K562 (cell line): ENCODE measurements at regions not wholly inside any gene's neighbourhood (a gene's known extent, or its start where the extent isn't known, plus 50 kb on each side); places are given as distances from the start of the nearest gene placed in this dataset.

ENCODE experiments used
- ATAC-seq: fragments of 200-7000 bp; cut with Tn5 transposase; 3 replicates; pipeline ENCODE4 v1.9.1; 2020; ENCODE audit warnings: moderate library complexity
- BruUV-seq: library from RNA; stranded (reverse); fragments of 400-500 nt; replicated peaks from 2 replicates; lab custom pipeline; 2021; lab: Mats Ljungman, UMichigan
- CTCF ChIA-PET: fragments of 300-600 bp; formaldehyde crosslinking; extraction: SDS; loops from one replicate; lab custom pipeline; 2021; ENCODE audit warnings: low intra/inter-chr PET ratio; lab: Yijun Ruan, JAX
- POLR2A ChIA-PET: fragments of 300-600, 350-650 bp; sonication (Branson Sonifier 250); formaldehyde crosslinking; extraction: SDS; loops from one replicate; lab custom pipeline; 2021; ENCODE audit warnings: antibody characterized with exemption, inconsistent platforms; lab: Yijun Ruan, JAX
- DNase-seq, 4 experiments: peaks; one replicate each; pipeline versions ENCODE4 v3.0.0 to v3.0.0-alpha.2; 2011 to 2018; ENCODE audit warnings: low spot score in 3 of 4, mixed read lengths in 3 of 4; ENCODE audit errors: extremely low read depth in 1 of 4
- FAIRE-seq: peaks from 2 replicates; lab custom pipeline; 2011; peaks lifted over from hg19 to GRCh38; lab: Jason Lieb, UNC
- H2AFZ ChIP-seq: 2 replicates; pipeline ENCODE4 v1.6.0; 2011; ENCODE audit warnings: low read depth, low read length, control low read depth, inconsistent platforms
- H3K27ac ChIP-seq: fragments of 200-600 bp; 3 replicates; pipeline ENCODE4 v1.8.0; 2011; ENCODE audit warnings: low read depth, mild to moderate bottlenecking, control low read depth, inconsistent platforms, low read length, moderate library complexity, mixed read lengths; ENCODE audit errors: extremely low read depth
- H3K27me3 ChIP-seq, 2 experiments: fragments of 300-600 bp in 1 of 2; 2 replicates in 1 of 2; 3 replicates in 1 of 2; pipeline versions ENCODE4 v1.6.0 to v1.8.0; 2011; ENCODE audit warnings: inconsistent platforms in 2 of 2, low read length in 2 of 2, mild to moderate bottlenecking in 1 of 2, mixed read lengths in 1 of 2, moderate library complexity in 1 of 2; ENCODE audit not compliant: control insufficient read depth in 2 of 2, insufficient read depth in 2 of 2
- H3K36me3 ChIP-seq: fragments of 300-600 bp; 3 replicates; pipeline ENCODE4 v1.8.0; 2011; ENCODE audit warnings: mild to moderate bottlenecking, low read length, inconsistent platforms; ENCODE audit not compliant: control insufficient read depth, insufficient read depth
- H3K4me1 ChIP-seq, 2 experiments: fragments of 200-600 bp in 1 of 2; replicated peaks in 1 of 2; 2 replicates in 1 of 2; 3 replicates in 1 of 2; pipeline versions ENCODE4 v1.5.1 to v1.8.0; 2011; ENCODE audit warnings: inconsistent platforms in 2 of 2, low read length in 2 of 2, mild to moderate bottlenecking in 1 of 2, mixed read lengths in 1 of 2, moderate library complexity in 1 of 2; ENCODE audit not compliant: control insufficient read depth in 2 of 2, insufficient read depth in 2 of 2
- H3K4me2 ChIP-seq: 2 replicates; pipeline ENCODE4 v1.6.1; 2011; ENCODE audit warnings: low read length, control low read depth, inconsistent platforms, mixed read lengths; ENCODE audit not compliant: insufficient read depth
- H3K4me3 ChIP-seq: fragments of 200-600 bp; sonication (generic), shearing (Covaris generic); 2 replicates; pipeline ENCODE4 v1.5.1; 2016; ENCODE audit warnings: control low read depth, inconsistent platforms
- H3K79me2 ChIP-seq: fragments of 200-600 bp; 3 replicates; pipeline ENCODE4 v1.8.0; 2011; ENCODE audit warnings: low read length, inconsistent platforms; ENCODE audit not compliant: control insufficient read depth, insufficient read depth
- H3K9ac ChIP-seq, 2 experiments: 2 replicates each; pipeline versions ENCODE4 v1.6.0 to v1.6.1; 2011; ENCODE audit warnings: low read depth in 2 of 2, low read length in 2 of 2, control low read depth in 1 of 2, inconsistent platforms in 1 of 2, mild to moderate bottlenecking in 1 of 2, mixed read lengths in 1 of 2; ENCODE audit not compliant: insufficient read depth in 1 of 2
- H3K9me1 ChIP-seq: one replicate; pipeline ENCODE4 v1.6.0; 2011; ENCODE audit warnings: inconsistent platforms, mild to moderate bottlenecking, low read length, moderate library complexity; ENCODE audit not compliant: control insufficient read depth, insufficient read depth
- H3K9me3 ChIP-seq: replicated peaks from 2 replicates; pipeline ENCODE4 v1.5.1; 2011; ENCODE audit warnings: low read depth, low read length, inconsistent platforms; ENCODE audit not compliant: control insufficient read depth, insufficient read depth
- H4K20me1 ChIP-seq: replicated peaks from 2 replicates; pipeline ENCODE4 v1.6.1; 2011; ENCODE audit warnings: low read length, inconsistent platforms, mixed read lengths; ENCODE audit not compliant: control insufficient read depth, insufficient read depth
- BRD4 ChIP-seq: fragments of 200-600 bp; sonication (generic); IDR thresholded peaks from 2 replicates; pipeline ENCODE4 v1.6.1; 2017; ENCODE audit warnings: inconsistent platforms
- CHD2 ChIP-seq: IDR thresholded peaks from 2 replicates; pipeline ENCODE4 v1.6.1; 2011; ENCODE audit warnings: low read depth, low read length
- ELK3 ChIP-seq: fragments of 450-650 bp; formaldehyde crosslinking; IDR thresholded peaks from 2 replicates; pipeline ENCODE4 v1.4.0; 2020; ENCODE audit warnings: mild to moderate bottlenecking
- FIP1L1 ChIP-seq: fragments of 200-400 bp; formaldehyde crosslinking; IDR thresholded peaks from 2 replicates; pipeline ENCODE4 v1.6.1; 2018; ENCODE audit warnings: mild to moderate bottlenecking, low read depth, low read length; ENCODE audit not compliant: poor library complexity, severe bottlenecking
- MCM2 ChIP-seq: fragments of 450-650 bp; IDR thresholded peaks from 2 replicates; pipeline ENCODE4 v1.6.1; 2017; ENCODE audit warnings: low read depth, mild to moderate bottlenecking
- MCM3 ChIP-seq: fragments of 450-650 bp; IDR thresholded peaks from 2 replicates; pipeline ENCODE4 v1.6.1; 2016
- MCM7 ChIP-seq, 2 experiments: fragments of 450-650 bp; IDR thresholded peaks; 2 replicates each; pipeline ENCODE4 v1.6.1; 2016 to 2018
- NR3C1 ChIP-seq: sonication (generic); formaldehyde crosslinking; IDR thresholded peaks from 2 replicates; pipeline ENCODE4 v1.8.1; 2022; ENCODE audit warnings: missing genetic modification reagents
- POLR2AphosphoS2 ChIP-seq: IDR thresholded peaks from 2 replicates; pipeline ENCODE4 v1.6.1; 2012; ENCODE audit warnings: low read length, improper control_type of control experiment
- RFX5 ChIP-seq: IDR thresholded peaks from 2 replicates; pipeline ENCODE4 v1.6.1; 2011; ENCODE audit warnings: low read depth, mild to moderate bottlenecking, improper control_type of control experiment, low read length
- SFPQ ChIP-seq: fragments of 200-400 bp; formaldehyde crosslinking; IDR thresholded peaks from 2 replicates; pipeline ENCODE4 v1.6.1; 2017; ENCODE audit warnings: mild to moderate bottlenecking, low read depth, low read length, moderate library complexity
- ZNF507 ChIP-seq: conservative IDR thresholded peaks from 2 replicates; pipeline ENCODE4 v1.6.1; 2017; ENCODE audit warnings: missing genetic modification characterization, missing compliant biosample characterization
- WGBS: fragments of 100-300 bp; shearing (Covaris generic); methylation state at CpG from one replicate; pipeline ENCODE4 v1.1.6; 2016; ENCODE audit warnings: low coverage, mixed read lengths; ENCODE audit not compliant: insufficient coverage; ENCODE audit errors: missing lambda C conversion rate; 5-methylcytosine and 5-hydroxymethylcytosine counted together
- in situ Hi-C: fragments of 300-500 bp; cut with MboI; formaldehyde crosslinking; loops from 4 replicates; pipeline ENCODE4 v1.15.0; 2018; ENCODE audit warnings: inconsistent platforms, mixed read lengths
- intact Hi-C: fragments of 100-400 bp; cut with micrococcal nuclease; formaldehyde crosslinking; loops from 2 replicates; pipeline ENCODE4 v1.14.2; 2022

GRCh38 chr6:90678049-90678779 is 91.3 kb upstream of the MAP3K7 start (continued):
- no peak for TF ChIP-seq SFPQ
- no peak for TF ChIP-seq MCM2
- TF ChIP-seq RFX5: no peak
- no peak for TF ChIP-seq MCM7 (IDR thresholded peaks at IDR 0.05)
- TF ChIP-seq, all 486 proteins: peak for 0

GRCh38 chr6:90677440-90677839 is 90.6 kb upstream of the MAP3K7 start:
- POLR2A ChIA-PET: interaction anchor here (0.7 kb wide), 1 partner anchor 70 kb away, joined by 3 read pairs; no protein-coding TSS in a partner anchor
- Histone ChIP-seq H3K36me3 (no peaks in the 10 kb centered on the region), H3K27ac (no peak overlapping the region), H4K20me1 (no peaks in the 10 kb centered on the region), H3K4me1 (no peaks in the 10 kb centered on the region), H3K9ac (no peak overlapping the region), H3K27me3 (peaks cover 6 to 7% of the 10 kb centered on the region in 2 experiments; a peak in 4 of 5 replicates), H3K4me3 (no peak overlapping the region), H3K9me1 (no peaks in the 10 kb centered on the region), H3K9me3 (no peaks in the 10 kb centered on the region), H3K79me2 (no peaks in the 10 kb centered on the region), H3K4me2 (no peak overlapping the region), H2AFZ (no peak overlapping the region)
- no peak for ATAC-seq
- no peak for FAIRE-seq
- CTCF ChIA-PET: no interaction called here
- no peak for DNase-seq
- in situ Hi-C loops (no loop called here), intact Hi-C loops (no loop called here)
- BruUV-seq: no TSS peak
- 0% methylated on average over 4 of the region's 4 CpGs for WGBS
- TF ChIP-seq ZNF507 (tag) (no peak), FIP1L1 (no peak), POLR2AphosphoS2 (no peak), ELK3 (CRISPR knock-in tag) (no peak), MCM3 (no peak), NR3C1 (CRISPR knock-in tag) (no peak), CHD2 (no peak), BRD4 (no peak)
